Fibroblast of gingiva (primary cell): ENCODE measurements at regions not wholly inside any gene's neighbourhood (a gene's known extent, or its start where the extent isn't known, plus 50 kb on each side); places are given as distances from the start of the nearest gene placed in this dataset.
A peak's percentile ranks its signal among the peaks of the same experiment; 100 is the strongest.

Experiments used
- DNase-seq: peaks from one replicate; pipeline ENCODE4 v3.0.0-alpha.2; 2011; ENCODE audit warnings: low read depth

DNA sequence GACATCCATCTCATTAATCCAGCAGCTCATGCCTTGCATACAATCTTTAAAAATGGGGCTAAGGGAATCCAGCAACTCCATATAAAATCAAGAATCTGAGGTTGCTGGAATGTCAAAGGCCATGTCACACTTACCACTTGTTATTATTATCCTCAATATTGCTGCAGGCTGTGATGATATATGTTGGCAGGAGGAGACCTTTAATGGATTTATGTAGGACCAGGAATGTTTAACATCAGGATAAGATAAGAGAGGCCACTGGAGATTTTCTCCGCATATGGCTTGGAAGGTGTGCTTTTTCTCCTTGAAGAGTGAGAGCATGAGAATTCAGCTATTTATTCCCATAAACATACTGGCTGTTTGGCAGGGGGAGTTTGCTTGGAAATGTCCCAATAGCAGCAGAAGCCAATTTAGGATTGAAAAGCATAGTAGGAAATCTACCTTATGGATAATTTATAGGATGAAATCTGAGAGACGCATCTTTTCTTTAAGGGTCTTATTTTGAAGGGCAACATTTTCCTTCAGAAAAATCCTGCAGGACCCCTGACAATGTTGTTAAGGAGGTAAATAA, 481.4 kb downstream of the AGTPBP1 start:
- no peak for DNase-seq

DNA sequence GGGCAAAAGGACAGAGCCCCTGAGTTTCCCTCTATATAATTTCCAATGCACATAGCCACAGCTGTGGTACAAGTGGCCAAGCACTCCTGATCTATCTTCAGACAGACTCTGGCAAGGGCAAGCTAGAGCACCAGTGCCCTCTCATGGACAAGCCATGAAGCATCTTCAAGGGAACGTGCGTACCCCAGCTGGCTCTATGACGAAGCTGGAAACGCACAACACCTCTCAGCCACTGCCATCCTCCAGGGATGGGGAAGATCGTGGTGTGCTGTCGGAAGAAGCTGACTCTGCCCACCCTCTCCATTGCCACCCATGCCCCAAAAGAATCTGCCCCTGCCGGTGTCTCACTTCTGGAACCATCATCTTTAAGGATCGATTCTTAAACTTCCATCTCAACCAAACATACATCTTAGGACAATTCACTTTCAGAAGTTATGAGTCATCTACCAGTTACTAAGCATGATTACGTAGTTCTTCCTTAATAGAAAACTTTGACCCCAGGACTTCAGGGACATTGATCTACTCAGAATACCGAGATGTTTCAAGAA, 482.9 kb downstream of the AGTPBP1 start:
- peak; percentile 76 for DNase-seq

DNA sequence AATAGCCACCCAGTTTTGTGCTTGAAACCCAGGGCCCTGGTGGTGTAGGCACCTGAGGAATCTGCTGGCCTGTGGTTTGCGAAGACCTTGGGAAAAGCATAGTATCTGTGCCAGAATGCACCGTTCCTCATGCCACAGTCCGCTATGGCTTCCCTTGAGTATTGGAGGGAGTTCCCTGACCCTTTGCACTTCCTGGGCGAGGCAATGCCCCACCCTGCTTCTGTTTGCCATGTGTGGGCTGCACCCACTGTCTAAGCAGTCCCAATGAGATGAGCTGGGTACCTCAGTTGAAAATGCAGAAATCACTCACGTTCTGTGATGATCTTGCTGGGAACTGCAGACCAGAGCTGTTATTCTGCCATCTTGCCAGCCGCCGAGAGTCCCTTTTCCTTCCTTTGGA, 483.5 kb downstream of the AGTPBP1 start:
- DNase-seq, result no peak

GRCh38 chr9:85249313-85249621, 492.5 kb downstream of the AGTPBP1 start:
- DNase-seq, result no peak

- DNase-seq, result peak; percentile 73
Observed at GRCh38 chr9:85248514-85249312, 493.0 kb downstream of the AGTPBP1 start.

DNA sequence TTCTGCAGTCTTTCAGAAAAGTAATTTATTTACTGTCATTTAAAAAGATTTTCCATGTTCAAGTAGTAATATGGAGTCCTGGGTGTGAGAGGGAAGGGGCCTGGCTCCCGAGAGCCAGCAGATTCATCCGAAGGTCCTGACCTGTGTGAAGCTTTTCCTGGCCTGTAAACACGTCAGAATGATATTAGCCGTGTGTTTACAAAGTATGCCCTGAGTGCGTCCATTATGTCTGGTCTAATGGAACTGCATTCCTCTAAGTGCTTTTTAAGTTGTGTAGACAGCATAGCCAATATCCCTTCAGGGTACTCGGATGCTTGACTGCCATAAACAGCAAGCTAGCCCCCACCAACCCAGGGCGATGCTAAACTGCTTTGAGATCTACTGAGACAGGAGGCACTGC, 495.2 kb downstream of the AGTPBP1 start:
- DNase-seq, result no peak

DNA sequence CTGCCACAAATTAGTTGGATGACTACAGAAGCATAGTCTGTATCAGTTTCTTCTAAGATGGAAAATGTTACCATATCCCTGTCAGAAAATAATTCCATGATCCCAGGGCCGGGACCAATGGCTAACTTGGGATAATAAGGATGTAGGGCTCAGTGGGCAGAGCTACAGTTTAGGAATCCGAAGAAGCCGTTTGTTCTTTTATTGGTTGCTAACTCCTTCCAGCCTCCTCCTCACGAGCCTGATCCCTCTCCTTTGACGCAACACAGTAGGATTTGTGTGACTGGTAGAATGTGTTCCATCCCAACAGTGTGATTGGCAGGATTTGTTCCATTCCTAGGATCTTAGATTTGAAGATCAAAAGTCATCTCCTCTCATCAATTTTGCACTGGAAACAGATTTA, 496.9 kb downstream of the AGTPBP1 start:
- no peak for DNase-seq

- no peak for DNase-seq
Observed at GRCh38 chr9:85243977-85244376, 497.8 kb downstream of the AGTPBP1 start.

DNA sequence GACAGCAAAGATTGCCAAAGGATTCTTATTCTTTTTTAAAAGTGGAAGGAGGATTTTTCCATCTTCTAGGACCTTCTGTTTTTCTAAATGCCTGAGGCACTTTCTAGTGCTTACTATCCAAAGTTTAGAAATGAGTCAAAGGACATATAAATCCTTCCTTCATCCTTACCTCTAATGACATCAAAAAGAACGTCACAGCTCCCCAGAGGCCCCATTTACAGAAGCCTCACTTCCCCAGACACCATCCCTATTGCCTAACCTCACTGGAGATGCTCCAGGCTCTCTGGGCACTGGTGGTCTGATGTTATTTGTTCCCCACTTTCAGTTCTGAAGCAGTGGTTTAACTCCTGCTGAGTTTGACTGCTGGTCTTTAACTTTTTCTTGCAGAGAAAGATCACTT, 504.3 kb downstream of the AGTPBP1 start:
- DNase-seq, result peak; percentile 64

DNA sequence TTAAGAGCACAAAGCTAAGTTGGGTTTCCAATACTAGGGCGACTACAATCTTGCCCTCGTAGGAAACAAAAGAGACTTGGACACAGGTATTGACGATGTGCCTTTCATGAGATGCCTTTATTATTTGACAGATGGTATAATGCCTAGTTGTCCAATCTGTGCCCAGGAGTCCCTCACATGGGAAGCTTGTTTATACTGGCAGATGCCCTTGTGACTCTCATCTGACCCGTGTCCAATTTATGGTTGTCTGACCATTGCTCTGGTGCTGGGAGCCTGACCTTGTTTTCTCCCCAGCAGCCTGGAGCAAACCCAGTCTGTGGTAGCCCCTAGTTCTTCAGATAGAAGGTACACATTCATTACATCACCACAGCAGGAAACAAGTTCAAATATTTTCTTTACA, 511.7 kb downstream of the AGTPBP1 start:
- DNase-seq, result no peak

DNA sequence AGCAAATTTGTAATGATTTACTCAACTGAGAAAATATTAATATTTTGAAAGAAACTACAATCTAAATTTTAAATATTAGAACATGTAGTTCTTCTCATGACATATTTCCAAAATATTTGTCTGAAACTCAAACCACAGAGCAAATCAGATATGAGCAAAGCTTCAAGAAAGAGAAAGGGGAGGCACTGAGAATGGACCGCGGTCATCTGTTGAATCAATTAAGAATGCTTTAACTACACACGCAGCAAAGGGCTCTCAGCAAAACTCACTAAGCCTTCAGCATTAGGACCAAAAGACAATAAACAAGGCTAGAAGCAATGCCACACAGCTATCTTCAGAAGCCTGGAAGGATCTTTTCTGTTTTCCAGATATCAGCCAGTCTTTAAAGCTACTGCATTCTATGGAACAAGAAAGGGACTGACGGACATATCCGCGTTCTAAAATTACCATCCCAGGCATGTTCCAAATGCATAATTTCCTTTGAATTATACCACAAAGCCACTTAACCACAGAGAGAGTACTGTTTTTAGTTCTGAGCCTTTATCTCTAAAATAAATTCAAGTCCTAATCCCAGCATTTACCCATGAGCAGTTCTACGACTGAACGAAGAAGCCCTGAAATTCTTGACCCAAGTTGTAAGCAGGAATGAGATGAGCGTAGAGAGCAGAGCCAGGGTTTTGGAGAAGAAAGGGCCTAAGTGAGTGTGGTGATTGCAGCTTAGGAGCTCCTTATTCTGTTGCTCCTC, 513.5 kb downstream of the AGTPBP1 start:
- DNase-seq, result peak; percentile 66

DNA sequence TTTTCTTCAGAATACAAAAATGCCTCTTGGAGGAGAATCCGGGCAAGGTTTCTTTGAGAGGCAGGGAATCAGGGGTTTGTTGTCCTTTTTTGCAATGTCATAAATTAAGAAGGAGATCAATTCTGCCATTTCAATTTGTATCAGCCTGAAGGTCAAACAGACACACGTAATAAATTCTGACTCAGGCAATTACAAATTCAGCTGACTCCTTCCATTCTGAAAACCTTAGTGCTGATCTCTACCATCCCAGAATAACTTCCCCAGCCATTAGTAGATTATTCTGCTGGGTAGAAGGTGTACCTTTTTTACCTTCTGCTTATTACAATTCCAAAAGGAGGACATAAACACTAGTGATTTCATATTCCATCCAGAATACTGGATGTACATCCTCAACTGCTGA, 516.6 kb downstream of the AGTPBP1 start:
- DNase-seq, result no peak

DNA sequence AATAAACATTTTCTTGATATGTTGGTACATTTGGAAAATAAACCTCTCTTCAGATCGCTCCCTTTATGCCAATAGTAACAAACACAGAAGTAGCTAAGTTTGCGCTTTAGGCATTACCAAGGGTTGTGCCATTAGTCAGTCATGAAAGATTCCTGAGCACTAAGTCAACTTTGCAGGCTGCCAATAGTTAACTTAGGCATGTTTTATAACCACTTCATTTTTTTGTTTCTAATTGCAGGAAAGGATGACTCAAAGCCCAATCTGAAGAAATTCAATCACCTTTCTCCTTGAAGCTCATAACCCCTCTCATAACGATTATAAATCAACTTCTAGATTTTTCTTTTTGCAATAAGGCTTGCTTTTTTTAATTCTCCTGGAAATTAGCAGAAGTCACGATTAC, 517.0 kb downstream of the AGTPBP1 start:
- DNase-seq, result peak; percentile 95

- DNase-seq, result no peak
Observed at GRCh38 chr9:85224301-85224700, 517.5 kb downstream of the AGTPBP1 start.

- peak; percentile 40 for DNase-seq
Observed at GRCh38 chr9:85223506-85224125, 518.1 kb downstream of the AGTPBP1 start.

DNA sequence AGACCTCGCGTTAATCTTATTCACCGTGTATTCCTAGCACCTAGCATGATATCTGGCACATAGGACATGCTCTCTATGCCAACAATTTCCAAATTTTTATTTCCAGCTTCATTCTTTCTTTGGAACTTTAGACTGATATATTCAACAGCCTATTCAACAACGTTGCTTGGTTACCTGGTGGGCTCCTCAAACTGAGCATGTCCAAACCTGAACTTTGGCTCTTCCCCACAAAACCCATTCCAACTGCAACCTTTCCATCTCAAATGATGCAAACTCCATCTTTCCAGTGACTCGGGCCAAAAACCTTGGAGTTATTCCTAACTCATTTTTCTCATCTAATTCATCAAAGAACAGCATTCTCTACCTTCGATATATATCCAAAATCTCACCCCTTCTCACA, 525.2 kb downstream of the AGTPBP1 start:
- no peak for DNase-seq

DNA sequence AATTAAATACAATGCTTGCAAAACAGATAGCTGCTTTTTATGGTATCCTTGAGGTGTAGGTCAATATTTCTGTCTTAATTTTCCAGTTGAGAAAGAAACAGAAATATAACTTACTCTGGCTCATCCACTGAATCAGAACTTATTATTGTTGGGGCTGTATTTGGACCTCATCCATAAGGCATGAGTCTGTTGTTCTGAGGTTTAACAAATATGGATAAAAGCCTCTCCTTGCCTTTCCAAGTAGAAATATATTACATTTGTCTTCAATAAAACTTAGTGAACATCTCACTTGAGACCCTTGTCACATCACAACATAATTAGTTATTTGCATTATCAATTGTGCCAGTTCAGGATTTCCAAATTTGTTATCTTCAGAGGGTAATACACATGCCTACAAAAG, 525.8 kb downstream of the AGTPBP1 start:
- DNase-seq, result peak; percentile 57

DNA sequence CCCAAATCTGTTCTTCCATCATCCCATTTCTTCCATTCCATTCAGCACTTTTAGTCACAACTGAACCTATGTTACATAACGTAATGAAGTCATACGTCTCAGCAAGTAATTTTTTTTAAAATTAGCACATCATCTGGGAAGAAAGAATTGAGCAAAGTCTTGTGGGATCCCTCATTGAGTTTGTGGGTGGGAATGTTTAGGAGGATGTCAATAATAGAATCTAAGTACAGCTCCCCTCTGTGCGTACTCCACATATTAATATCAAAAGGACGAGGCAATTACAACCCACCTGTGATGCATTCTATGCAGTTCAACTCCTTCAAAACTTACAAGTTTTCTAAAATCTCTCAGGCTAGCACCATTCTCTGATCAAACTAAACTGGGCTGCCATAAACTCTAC, 526.3 kb downstream of the AGTPBP1 start:
- no peak for DNase-seq

- DNase-seq, result no peak
Observed at GRCh38 chr9:85213650-85214607, 527.8 kb downstream of the AGTPBP1 start.

- peak; percentile 49 for DNase-seq
Observed at GRCh38 chr9:85212887-85213286, 528.9 kb downstream of the AGTPBP1 start.

GRCh38 chr9:85212209-85212608, 529.5 kb downstream of the AGTPBP1 start:
- DNase-seq, result peak; percentile 8
